AG04449 (cell line): ENCODE measurements at regions not wholly inside any gene's neighbourhood (a gene's known extent, or its start where the extent isn't known, plus 50 kb on each side); places are given as distances from the start of the nearest gene placed in this dataset.

Experiments used
- CTCF ChIA-PET: fragments of 350-600 bp; formaldehyde crosslinking; extraction: SDS; loops from one replicate; lab custom pipeline; 2021; ENCODE audit warnings: antibody characterized with exemption; lab: Yijun Ruan, JAX
- POLR2A ChIA-PET: fragments of 400-600, 350-600 bp; formaldehyde crosslinking; extraction: SDS; loops from one replicate; lab custom pipeline; 2020; ENCODE audit warnings: antibody characterized with exemption, inconsistent platforms; lab: Yijun Ruan, JAX
- DNase-seq: peaks from one replicate; pipeline ENCODE4 v3.0.0-alpha.2; 2010; ENCODE audit warnings: low read depth, low spot score
- H3K4me3 ChIP-seq: 2 replicates; pipeline ENCODE4 v1.5.1; 2011; ENCODE audit warnings: low read depth, mild to moderate bottlenecking, control low read depth, low read length
- TF ChIP-seq, protein P1 (sequence below): IDR thresholded peaks from one replicate; pipeline ENCODE4 v1.5.1; 2011; ENCODE audit warnings: mild to moderate bottlenecking, moderate library complexity, low read length, control low read depth, inconsistent platforms; ENCODE audit not compliant: insufficient read depth; ENCODE audit errors: missing control alignments

DNA sequence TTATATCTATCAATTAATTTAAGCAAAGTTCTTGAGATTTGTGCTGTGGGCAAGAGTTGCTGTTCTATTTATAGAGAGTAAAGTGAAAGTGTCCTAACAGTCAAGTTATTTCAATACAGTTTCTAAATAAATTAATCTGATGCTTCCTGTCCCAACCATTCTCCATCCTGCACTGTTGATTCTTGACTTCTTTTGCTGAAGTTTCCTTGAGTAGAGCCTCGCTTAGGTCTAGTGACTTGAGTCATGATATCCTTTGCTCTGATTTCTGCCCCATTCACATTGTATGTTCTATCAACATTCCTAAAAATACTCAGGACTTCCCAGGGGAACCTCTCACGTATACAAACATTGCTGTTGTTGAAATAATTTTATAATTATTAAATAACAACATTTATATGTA lies 498.4 kb upstream of the ALCAM start:
- ChIA-PET CTCF (no interaction called here), POLR2A (no interaction called here)
- H3K4me3 ChIP-seq: no peak overlapping the region
- TF ChIP-seq, protein P1, sequence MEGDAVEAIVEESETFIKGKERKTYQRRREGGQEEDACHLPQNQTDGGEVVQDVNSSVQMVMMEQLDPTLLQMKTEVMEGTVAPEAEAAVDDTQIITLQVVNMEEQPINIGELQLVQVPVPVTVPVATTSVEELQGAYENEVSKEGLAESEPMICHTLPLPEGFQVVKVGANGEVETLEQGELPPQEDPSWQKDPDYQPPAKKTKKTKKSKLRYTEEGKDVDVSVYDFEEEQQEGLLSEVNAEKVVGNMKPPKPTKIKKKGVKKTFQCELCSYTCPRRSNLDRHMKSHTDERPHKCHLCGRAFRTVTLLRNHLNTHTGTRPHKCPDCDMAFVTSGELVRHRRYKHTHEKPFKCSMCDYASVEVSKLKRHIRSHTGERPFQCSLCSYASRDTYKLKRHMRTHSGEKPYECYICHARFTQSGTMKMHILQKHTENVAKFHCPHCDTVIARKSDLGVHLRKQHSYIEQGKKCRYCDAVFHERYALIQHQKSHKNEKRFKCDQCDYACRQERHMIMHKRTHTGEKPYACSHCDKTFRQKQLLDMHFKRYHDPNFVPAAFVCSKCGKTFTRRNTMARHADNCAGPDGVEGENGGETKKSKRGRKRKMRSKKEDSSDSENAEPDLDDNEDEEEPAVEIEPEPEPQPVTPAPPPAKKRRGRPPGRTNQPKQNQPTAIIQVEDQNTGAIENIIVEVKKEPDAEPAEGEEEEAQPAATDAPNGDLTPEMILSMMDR: no peak
- DNase-seq: no peak

DNA sequence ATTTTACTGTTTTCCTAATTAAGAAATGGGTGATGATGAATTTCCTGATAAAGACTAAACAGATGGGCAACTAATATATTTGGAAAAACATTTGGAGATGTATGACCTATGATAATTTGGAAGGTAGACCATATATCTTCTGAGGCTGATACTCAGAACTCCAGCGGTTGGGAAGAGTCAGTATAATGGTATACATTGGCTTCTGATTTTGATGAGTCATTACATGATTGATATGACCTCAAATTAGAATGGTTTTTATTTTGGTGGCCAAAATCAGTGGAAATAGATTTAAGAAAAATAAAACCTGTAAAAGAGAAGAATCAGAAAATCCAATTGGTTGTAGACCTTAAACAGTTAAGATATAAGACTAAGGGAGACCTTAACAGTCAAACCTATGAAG lies 496.4 kb upstream of the ALCAM start:
- ChIA-PET POLR2A (no interaction called here), CTCF (no interaction called here)
- TF ChIP-seq, protein P1: no peak
- no peak for DNase-seq
- H3K4me3 ChIP-seq: no peak overlapping the region

DNA sequence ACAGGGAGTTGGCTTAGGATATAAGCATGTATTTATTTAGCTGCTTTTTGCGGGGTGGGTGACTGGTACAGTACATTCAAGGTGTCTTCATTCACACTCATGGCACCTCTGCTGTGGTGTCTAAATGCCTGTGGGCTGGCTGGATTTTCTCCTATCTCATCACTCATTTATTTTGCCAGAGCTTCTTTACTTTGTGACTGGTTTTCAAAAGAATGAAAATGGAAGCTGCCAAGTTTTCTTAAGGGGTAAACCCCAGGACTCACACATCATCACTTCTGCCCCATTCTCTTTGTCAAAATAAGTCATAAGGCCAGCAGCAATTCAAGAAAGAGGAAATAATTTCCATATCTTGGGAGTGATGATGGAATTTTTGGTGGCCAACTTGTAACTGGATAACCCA lies 493.4 kb upstream of the ALCAM start:
- ChIA-PET CTCF (no interaction called here), POLR2A (no interaction called here)
- TF ChIP-seq, protein P1: no peak
- no peak overlapping the region for H3K4me3 ChIP-seq
- DNase-seq: peak; percentile 49

DNA sequence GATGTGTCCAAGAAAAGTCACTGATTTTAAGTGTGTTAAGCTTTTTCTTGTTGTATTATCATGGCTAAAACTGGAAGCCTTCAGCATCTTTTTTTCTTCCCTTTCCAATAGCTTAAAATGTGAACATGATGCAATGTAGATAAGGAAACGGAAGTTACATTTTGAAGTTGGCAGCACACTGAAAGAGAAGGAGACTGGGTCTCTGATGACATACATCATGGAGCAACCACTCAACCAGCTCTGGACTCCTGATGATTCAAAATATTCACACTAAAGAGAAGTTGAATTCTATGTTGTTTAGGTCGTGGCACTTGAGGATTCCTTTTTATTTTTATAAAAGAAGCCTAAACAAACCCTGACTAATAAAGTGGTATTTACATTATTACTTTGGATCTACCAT lies 488.3 kb upstream of the ALCAM start:
- no peak overlapping the region for H3K4me3 ChIP-seq
- DNase-seq: peak; percentile 21
- ChIA-PET CTCF (no interaction called here), POLR2A (no interaction called here)
- TF ChIP-seq, protein P1: no peak

DNA sequence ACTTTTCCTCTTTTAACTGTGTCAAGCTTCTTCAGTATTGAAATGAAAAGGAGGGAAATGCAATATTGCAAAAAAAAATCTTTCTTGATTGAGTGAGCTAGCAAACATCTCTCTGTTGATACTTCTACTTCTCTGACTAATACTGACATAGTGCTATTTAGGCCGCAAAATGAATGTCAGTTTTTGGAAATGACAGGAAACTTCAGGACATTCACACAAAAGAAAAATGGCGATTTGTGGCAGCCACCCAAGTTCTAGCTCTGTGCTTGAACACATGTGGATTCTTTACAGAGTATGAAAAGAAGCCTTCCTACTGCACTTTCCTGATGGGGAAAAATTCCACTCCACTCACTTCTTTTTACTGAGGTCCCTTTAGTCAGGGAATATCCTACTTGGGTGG lies 486.8 kb upstream of the ALCAM start:
- CTCF ChIA-PET: interaction anchor here (1.1 kb wide), 1 partner anchor 23 kb away, joined by 3 read pairs; no protein-coding TSS in a partner anchor
- no peak overlapping the region for H3K4me3 ChIP-seq
- TF ChIP-seq, protein P1: no peak
- DNase-seq: no peak
- POLR2A ChIA-PET: interaction anchor here (0.6 kb wide), 1 partner anchor 486 kb away, joined by 3 read pairs; no protein-coding TSS in a partner anchor

DNA sequence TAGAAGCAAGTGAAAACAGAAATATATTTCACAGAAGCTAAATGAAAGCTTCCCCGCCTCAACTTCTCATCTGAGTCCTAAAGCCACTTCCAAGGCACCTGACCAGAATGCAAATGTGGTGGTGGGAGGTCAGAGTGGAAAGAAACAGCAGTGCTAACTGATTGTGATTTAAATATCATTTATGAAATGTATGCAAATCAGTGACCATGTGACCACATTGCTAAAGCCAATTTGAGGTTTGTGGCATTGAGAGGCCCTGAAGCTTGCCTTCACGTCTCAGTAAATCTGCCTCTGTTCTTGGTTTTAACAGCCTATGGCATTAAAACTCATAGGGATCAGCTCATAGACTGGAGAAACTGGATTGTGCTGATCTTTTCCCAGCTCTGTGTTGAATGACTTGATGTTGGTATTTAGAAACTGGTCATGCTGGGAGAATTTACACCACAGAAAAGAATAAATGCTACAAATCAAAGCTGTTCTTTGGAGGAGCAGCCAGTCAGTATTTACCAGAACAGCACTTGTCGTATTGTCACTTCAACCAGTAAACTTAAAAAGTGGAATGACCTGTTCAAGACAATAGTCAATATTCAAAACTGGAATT lies 481.4 kb upstream of the ALCAM start:
- ChIA-PET CTCF (no interaction called here), POLR2A (no interaction called here)
- H3K4me3 ChIP-seq: no peak overlapping the region
- TF ChIP-seq, protein P1: no peak
- no peak for DNase-seq
